ENCODE measurements at regions not wholly inside any gene's neighbourhood (a gene's known extent, or its start where the extent isn't known, plus 50 kb on each side); places are given as distances from the start of the nearest gene placed in this dataset.
A peak's percentile ranks its signal among the peaks of the same experiment; 100 is the strongest.

DNA sequence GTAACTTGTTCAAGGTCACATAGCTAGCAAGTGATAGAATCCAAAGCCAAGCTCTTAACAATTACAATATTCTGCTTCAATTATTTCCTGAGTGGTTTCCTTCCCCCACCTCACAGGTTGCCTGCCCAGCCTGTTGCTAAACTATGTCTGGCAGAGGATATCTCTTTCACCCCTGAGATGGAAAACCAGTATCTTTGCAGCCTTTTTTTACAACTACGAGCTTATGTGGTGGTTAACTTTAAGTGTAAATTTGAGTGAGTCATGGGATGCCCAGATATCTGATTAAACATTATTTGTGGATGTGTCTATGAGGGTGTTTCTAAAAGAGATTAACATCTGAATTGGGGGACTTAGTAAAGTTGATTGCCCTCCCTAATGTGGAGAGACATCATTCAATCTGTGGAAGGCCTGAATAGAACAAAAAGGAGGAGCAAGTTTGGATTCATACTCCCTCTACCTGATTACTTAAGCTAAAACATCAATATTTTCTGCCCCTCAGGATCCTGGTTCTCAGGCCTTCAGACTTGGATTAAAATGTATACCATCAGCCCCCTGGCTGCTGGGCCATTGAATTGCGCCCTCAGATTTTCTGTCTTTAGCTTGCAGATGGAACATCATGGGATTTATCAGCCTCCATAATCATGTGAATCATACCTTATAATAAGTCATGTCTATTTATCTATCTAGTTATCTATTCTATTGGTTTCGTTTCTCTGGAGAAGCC lies 911.9 kb downstream of the METTL15 start:
- no peaks in the 10 kb centered on the region for H3K4me1 ChIP-seq (ENCODE audit: insufficient read depth, low read length, poor library complexity, severe bottlenecking)
- H3F3A ChIP-seq (ENCODE audit: low read depth), result no peaks in the 10 kb centered on the region
- no peaks in the 10 kb centered on the region for H3K9me3 ChIP-seq (ENCODE audit: insufficient read depth, low read depth, low read length)
- H3K9ac ChIP-seq (ENCODE audit: low read depth, low read length, poor library complexity, severe bottlenecking), result no peak overlapping the region
- no peak overlapping the region for H2AFZ ChIP-seq (ENCODE audit: low read length)
- no peaks in the 10 kb centered on the region for H3K9me2 ChIP-seq (replicated peaks; ENCODE audit: low read depth, low read length)
- no peak for TF ChIP-seq EZH2phosphoT487 (IDR thresholded peaks at IDR 0.05; ENCODE audit: borderline replicate concordance)
- TF ChIP-seq, protein P1, sequence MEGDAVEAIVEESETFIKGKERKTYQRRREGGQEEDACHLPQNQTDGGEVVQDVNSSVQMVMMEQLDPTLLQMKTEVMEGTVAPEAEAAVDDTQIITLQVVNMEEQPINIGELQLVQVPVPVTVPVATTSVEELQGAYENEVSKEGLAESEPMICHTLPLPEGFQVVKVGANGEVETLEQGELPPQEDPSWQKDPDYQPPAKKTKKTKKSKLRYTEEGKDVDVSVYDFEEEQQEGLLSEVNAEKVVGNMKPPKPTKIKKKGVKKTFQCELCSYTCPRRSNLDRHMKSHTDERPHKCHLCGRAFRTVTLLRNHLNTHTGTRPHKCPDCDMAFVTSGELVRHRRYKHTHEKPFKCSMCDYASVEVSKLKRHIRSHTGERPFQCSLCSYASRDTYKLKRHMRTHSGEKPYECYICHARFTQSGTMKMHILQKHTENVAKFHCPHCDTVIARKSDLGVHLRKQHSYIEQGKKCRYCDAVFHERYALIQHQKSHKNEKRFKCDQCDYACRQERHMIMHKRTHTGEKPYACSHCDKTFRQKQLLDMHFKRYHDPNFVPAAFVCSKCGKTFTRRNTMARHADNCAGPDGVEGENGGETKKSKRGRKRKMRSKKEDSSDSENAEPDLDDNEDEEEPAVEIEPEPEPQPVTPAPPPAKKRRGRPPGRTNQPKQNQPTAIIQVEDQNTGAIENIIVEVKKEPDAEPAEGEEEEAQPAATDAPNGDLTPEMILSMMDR (conservative IDR thresholded peaks at IDR 0.05; ENCODE audit: low read length), result peak; percentile 39
- H3K79me2 ChIP-seq (ENCODE audit: insufficient read depth, low read length), result no peaks in the 10 kb centered on the region
- no peaks in the 10 kb centered on the region for H4K20me1 ChIP-seq (ENCODE audit: insufficient read depth, low read length, poor library complexity, severe bottlenecking)
- H3K4me3 ChIP-seq (ENCODE audit: low read length, poor library complexity, severe bottlenecking), result no peak overlapping the region
- H3K36me3 ChIP-seq (ENCODE audit: insufficient read depth, low read length), result no peaks in the 10 kb centered on the region
- H3K4me2 ChIP-seq (ENCODE audit: low read depth, low read length, poor library complexity, severe bottlenecking), result no peak overlapping the region
- H3K27me3 ChIP-seq (ENCODE audit: insufficient read depth, low read length, poor library complexity, severe bottlenecking), result no peaks in the 10 kb centered on the region

DNA sequence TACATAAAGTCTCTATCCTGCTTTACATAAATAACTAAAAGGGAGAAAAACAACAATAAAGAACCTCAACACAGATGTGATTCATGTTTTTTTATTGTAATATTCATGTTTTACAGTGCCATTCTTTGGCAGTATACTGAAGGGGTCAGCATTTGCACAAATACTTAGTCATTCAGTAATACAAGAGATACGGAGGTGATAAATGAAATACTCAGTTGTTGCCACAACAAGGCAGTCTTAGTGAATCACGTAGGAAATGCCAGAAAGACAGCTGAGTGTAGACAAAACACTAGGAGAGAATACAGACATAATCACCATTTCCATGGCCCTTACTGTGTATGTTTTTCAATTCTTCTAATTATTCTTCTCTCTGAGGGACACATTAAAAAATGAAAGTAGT lies 910.4 kb downstream of the METTL15 start:
- Histone ChIP-seq H2AFZ (ENCODE audit: low read length) (no peak overlapping the region), H4K20me1 (ENCODE audit: insufficient read depth, low read length, poor library complexity, severe bottlenecking) (no peaks in the 10 kb centered on the region), H3K4me1 (ENCODE audit: insufficient read depth, low read length, poor library complexity, severe bottlenecking) (no peaks in the 10 kb centered on the region), H3F3A (ENCODE audit: low read depth) (no peaks in the 10 kb centered on the region), H3K27me3 (ENCODE audit: insufficient read depth, low read length, poor library complexity, severe bottlenecking) (no peaks in the 10 kb centered on the region), H3K9ac (ENCODE audit: low read depth, low read length, poor library complexity, severe bottlenecking) (no peak overlapping the region), H3K9me2 (replicated peaks; ENCODE audit: low read depth, low read length) (no peaks in the 10 kb centered on the region), H3K4me2 (ENCODE audit: low read depth, low read length, poor library complexity, severe bottlenecking) (no peak overlapping the region), H3K4me3 (ENCODE audit: low read length, poor library complexity, severe bottlenecking) (no peak overlapping the region), H3K79me2 (ENCODE audit: insufficient read depth, low read length) (no peaks in the 10 kb centered on the region), H3K9me3 (ENCODE audit: insufficient read depth, low read depth, low read length) (no peaks in the 10 kb centered on the region), H3K36me3 (ENCODE audit: insufficient read depth, low read length) (no peaks in the 10 kb centered on the region)
- TF ChIP-seq, protein P1 (conservative IDR thresholded peaks at IDR 0.05; ENCODE audit: low read length), result no peak
- TF ChIP-seq EZH2phosphoT487 (IDR thresholded peaks at IDR 0.05; ENCODE audit: borderline replicate concordance), result no peak

DNA sequence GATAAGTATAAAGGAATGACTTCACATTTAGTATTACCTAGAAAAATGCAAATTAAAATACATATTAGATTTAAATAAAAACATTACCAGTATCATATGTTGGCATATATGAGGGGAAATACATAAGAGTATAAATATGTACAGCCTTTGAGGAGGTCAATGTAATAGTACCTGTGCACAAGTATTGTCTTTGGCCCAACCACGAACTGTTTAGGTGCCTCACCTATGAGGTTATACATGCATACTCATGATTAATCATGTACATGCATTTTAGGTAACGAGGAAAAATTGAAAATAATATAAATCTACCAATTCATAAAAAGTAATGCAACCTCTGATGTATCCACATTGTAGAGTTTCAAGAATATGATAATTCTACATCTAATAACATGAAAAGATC lies 909.8 kb downstream of the METTL15 start:
- Histone ChIP-seq H3K4me2 (ENCODE audit: low read depth, low read length, poor library complexity, severe bottlenecking) (no peak overlapping the region), H2AFZ (ENCODE audit: low read length) (no peak overlapping the region), H3K9ac (ENCODE audit: low read depth, low read length, poor library complexity, severe bottlenecking) (no peak overlapping the region), H4K20me1 (ENCODE audit: insufficient read depth, low read length, poor library complexity, severe bottlenecking) (no peaks in the 10 kb centered on the region), H3K27me3 (ENCODE audit: insufficient read depth, low read length, poor library complexity, severe bottlenecking) (no peaks in the 10 kb centered on the region), H3K79me2 (ENCODE audit: insufficient read depth, low read length) (no peaks in the 10 kb centered on the region), H3K9me3 (ENCODE audit: insufficient read depth, low read depth, low read length) (no peaks in the 10 kb centered on the region), H3K9me2 (replicated peaks; ENCODE audit: low read depth, low read length) (no peaks in the 10 kb centered on the region), H3K4me1 (ENCODE audit: insufficient read depth, low read length, poor library complexity, severe bottlenecking) (no peaks in the 10 kb centered on the region), H3K36me3 (ENCODE audit: insufficient read depth, low read length) (no peaks in the 10 kb centered on the region), H3F3A (ENCODE audit: low read depth) (no peaks in the 10 kb centered on the region), H3K4me3 (ENCODE audit: low read length, poor library complexity, severe bottlenecking) (no peak overlapping the region)
- TF ChIP-seq EZH2phosphoT487 (IDR thresholded peaks at IDR 0.05; ENCODE audit: borderline replicate concordance), result no peak
- TF ChIP-seq, protein P1 (conservative IDR thresholded peaks at IDR 0.05; ENCODE audit: low read length), result no peak

Data from Loucy (cell line).